ENCODE measurements at regions not wholly inside any gene's neighbourhood (a gene's known extent, or its start where the extent isn't known, plus 50 kb on each side); places are given as distances from the start of the nearest gene placed in this dataset.

DNA sequence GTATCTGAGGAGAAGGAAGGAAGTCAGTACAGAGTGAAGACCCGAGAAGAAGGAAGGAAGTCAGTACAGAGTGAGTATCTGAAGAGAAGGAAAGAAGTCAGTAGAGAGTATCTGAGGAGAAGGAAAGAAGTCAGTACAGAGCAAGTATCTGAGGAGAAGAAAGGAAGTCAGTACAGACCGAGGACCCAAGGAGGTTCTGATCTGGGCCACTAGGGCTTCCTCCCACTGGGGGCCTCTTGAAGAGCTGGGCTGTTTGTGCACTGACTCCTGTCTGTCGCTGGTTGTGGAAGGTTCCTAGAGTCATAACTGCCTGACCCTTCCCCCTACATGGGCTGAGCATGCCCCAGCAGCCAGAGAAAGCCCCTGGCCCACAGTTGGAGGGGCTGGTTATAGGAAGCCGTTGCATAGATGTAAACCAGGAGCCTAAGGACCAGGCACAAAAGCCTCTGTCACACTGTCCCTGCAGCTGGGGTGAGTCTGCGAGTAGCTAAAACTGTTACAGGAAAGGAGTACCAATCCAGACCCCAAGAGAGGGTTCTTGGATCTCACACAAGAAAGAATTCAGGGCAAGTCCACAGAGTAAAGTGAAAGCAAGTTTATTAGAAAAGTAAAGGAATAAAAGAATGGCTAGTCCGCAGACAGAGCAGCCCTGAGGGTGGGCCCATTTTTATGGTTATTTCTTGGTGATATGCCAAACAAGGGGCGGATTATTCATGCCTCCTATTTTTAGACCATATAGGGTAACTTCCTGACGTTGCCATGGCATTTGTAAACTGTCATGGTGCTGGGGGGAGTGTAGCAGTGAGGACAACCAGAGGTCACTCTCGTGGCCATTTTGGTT lies 395.9 kb downstream of the PREX1 start:
- no peak for TF ChIP-seq EZH2phosphoT487 (IDR thresholded peaks at IDR 0.05; ENCODE audit: borderline replicate concordance)
- TF ChIP-seq, protein P1, sequence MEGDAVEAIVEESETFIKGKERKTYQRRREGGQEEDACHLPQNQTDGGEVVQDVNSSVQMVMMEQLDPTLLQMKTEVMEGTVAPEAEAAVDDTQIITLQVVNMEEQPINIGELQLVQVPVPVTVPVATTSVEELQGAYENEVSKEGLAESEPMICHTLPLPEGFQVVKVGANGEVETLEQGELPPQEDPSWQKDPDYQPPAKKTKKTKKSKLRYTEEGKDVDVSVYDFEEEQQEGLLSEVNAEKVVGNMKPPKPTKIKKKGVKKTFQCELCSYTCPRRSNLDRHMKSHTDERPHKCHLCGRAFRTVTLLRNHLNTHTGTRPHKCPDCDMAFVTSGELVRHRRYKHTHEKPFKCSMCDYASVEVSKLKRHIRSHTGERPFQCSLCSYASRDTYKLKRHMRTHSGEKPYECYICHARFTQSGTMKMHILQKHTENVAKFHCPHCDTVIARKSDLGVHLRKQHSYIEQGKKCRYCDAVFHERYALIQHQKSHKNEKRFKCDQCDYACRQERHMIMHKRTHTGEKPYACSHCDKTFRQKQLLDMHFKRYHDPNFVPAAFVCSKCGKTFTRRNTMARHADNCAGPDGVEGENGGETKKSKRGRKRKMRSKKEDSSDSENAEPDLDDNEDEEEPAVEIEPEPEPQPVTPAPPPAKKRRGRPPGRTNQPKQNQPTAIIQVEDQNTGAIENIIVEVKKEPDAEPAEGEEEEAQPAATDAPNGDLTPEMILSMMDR (conservative IDR thresholded peaks at IDR 0.05; ENCODE audit: low read length) = no peak
